ENCODE measurements at regions not wholly inside any gene's neighbourhood (a gene's known extent, or its start where the extent isn't known, plus 50 kb on each side); places are given as distances from the start of the nearest gene placed in this dataset.

GRCh38 chr1:181170194-181170593 is 81.7 kb downstream of the IER5 start:
- H3K4me1 ChIP-seq = no peaks in the 10 kb centered on the region
- H3K36me3 ChIP-seq = no peaks in the 10 kb centered on the region
- H3K27ac ChIP-seq = no peak overlapping the region
- 82 to 87% methylated on average over 3 of the region's 3 CpGs for WGBS, 2 donors
- no peak for DNase-seq
- no peaks in the 10 kb centered on the region for H3K27me3 ChIP-seq
- intact Hi-C loops (cut with DNase I) = no loop called here
- H3K4me3 ChIP-seq (replicated peaks in 1 of 3) = no peak overlapping the region
- TF ChIP-seq CTCF (IDR thresholded peaks at IDR 0.05) (no peak), POLR2A (IDR thresholded peaks at IDR 0.05) (no peak)
- no peaks in the 10 kb centered on the region for H3K9me3 ChIP-seq

- Histone ChIP-seq H3K9me3 (no peaks in the 10 kb centered on the region), H3K27ac (no peak overlapping the region), H3K4me3 (replicated peaks in 1 of 3) (no peak overlapping the region), H3K27me3 (no peaks in the 10 kb centered on the region), H3K4me1 (no peaks in the 10 kb centered on the region), H3K36me3 (no peaks in the 10 kb centered on the region)
- DNase-seq = no peak
- intact Hi-C loops (cut with DNase I) = no loop called here
- WGBS, 2 donors = 73 to 82% methylated on average over 1 of the region's 1 CpG
- TF ChIP-seq CTCF (IDR thresholded peaks at IDR 0.05) = no peak
- TF ChIP-seq POLR2A (IDR thresholded peaks at IDR 0.05) = no peak
Measured at GRCh38 chr1:181172082-181172481, 83.6 kb downstream of the IER5 start.

- Histone ChIP-seq H3K36me3 (no peaks in the 10 kb centered on the region), H3K27ac (no peak overlapping the region), H3K9me3 (no peaks in the 10 kb centered on the region), H3K4me3 (replicated peaks in 1 of 3) (no peak overlapping the region), H3K4me1 (no peaks in the 10 kb centered on the region), H3K27me3 (no peaks in the 10 kb centered on the region)
- DNase-seq = no peak
- 67 to 70% methylated on average over 6 of the region's 6 CpGs for WGBS, 2 donors
- intact Hi-C loops (cut with DNase I) = no loop called here
- TF ChIP-seq POLR2A (IDR thresholded peaks at IDR 0.05) (no peak), CTCF (IDR thresholded peaks at IDR 0.05) (no peak)
Measured at GRCh38 chr1:181173761-181174447, 85.4 kb downstream of the IER5 start.

- Histone ChIP-seq H3K4me3 (replicated peaks in 1 of 3) (no peak overlapping the region), H3K4me1 (no peaks in the 10 kb centered on the region), H3K9me3 (no peaks in the 10 kb centered on the region), H3K27ac (no peak overlapping the region), H3K27me3 (no peaks in the 10 kb centered on the region), H3K36me3 (no peaks in the 10 kb centered on the region)
- intact Hi-C loops (cut with DNase I) = no loop called here
- WGBS, 2 donors = 83 to 87% methylated on average over 4 of the region's 4 CpGs
- no peak for TF ChIP-seq CTCF (IDR thresholded peaks at IDR 0.05)
- no peak for TF ChIP-seq POLR2A (IDR thresholded peaks at IDR 0.05)
- DNase-seq = no peak
Measured at GRCh38 chr1:181174861-181175260, 86.4 kb downstream of the IER5 start.

GRCh38 chr1:181175356-181175910 is 86.9 kb downstream of the IER5 start:
- intact Hi-C loops (cut with DNase I) = no loop called here
- TF ChIP-seq CTCF (IDR thresholded peaks at IDR 0.05) (no peak), POLR2A (IDR thresholded peaks at IDR 0.05) (no peak)
- 76 to 85% methylated on average over 5 of the region's 6 CpGs for WGBS, 2 donors
- H3K27ac ChIP-seq = no peak overlapping the region
- no peak for DNase-seq
- no peaks in the 10 kb centered on the region for H3K27me3 ChIP-seq
- H3K36me3 ChIP-seq = no peaks in the 10 kb centered on the region
- no peaks in the 10 kb centered on the region for H3K4me1 ChIP-seq
- no peaks in the 10 kb centered on the region for H3K9me3 ChIP-seq
- no peak overlapping the region for H3K4me3 ChIP-seq (replicated peaks in 1 of 3)

Data from thyroid gland (tissue), 4 donors.